ENCODE measurements at regions not wholly inside any gene's neighbourhood (a gene's known extent, or its start where the extent isn't known, plus 50 kb on each side); places are given as distances from the start of the nearest gene placed in this dataset.

DNA sequence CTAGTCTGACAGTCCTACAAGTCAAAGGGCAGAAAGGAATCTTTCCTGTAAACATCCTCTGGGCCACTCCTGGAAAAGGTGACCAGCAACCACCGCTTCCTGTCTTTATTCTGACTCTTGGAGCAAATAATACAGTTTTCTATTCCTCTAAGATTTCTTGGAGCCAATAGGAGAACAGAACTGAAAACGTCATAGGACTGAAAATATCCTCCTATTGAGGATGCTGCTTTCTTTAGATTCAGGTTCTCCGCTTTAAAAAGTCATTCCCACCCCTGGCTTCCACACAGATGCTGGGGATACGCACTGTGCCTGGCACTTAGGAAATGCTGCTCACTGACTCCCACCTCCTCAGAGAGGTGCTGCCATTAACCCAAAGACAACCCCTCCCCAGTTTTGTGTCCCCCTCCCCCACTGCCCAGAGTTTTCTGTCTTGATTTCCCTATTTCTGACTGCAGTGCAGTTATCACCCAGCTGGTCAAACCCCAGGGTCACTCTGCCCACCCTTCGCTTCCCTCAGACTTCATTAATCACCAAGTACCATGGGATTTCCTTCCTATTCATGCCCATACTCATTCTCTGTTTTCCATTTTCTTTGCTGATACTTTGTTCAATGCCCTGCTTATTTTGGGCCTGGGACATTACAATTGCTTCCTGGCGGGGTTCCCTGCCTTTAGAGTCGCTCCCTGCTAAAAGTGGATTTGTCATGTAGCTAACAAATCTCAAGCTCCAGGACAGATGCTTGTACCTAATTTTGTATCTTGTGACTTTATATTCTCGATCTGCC lies 82.1 kb upstream of the ARHGAP29 start:
- Mint-ChIP-seq H3K4me1 (no peaks in the 10 kb centered on the region), H3K27ac (no peak overlapping the region), H3K36me3 (ENCODE audit: low read depth) (no peaks in the 10 kb centered on the region), H3K27me3 (no peaks in the 10 kb centered on the region), H3K4me3 (no peak overlapping the region), H3K9me3 (no peaks in the 10 kb centered on the region)
- CTCF ChIA-PET, result no interaction called here
- POLR2A ChIA-PET, result no interaction called here
- no peak for DNase-seq

DNA sequence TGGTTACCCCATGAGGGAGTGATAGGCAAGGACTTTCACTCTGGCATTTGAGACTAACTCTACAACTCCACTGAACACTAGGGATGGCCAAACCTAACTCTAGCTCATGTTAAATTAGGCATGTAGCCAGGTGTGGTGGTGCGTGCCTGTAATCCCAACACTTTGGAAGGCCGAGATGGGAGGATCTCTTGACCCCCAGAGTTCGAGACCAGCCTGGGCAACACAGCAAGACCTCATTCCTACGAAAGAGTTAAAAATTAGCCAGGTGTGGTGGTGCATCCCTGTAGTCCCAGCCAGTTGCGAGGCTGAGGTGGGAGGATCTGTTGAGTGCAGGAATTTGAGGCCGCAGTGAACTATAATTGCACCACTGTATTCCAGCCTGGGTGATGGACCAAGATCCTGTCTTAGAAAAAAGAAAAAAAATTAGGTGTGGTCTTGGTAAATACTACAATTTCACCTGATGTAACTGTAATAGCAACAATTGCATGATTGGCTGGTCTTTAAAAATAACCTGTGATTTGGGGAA lies 81.2 kb upstream of the ARHGAP29 start:
- DNase-seq, result no peak
- CTCF ChIA-PET, result no interaction called here
- no peak overlapping the region for H3K4me3 Mint-ChIP-seq
- no peaks in the 10 kb centered on the region for H3K36me3 Mint-ChIP-seq (ENCODE audit: low read depth)
- POLR2A ChIA-PET, result interaction anchor here (0.6 kb wide), 1 partner anchor 176 kb away, joined by 3 read pairs; no protein-coding TSS in a partner anchor
- H3K4me1 Mint-ChIP-seq, result no peaks in the 10 kb centered on the region
- H3K27me3 Mint-ChIP-seq, result peaks cover 1% of the 10 kb centered on the region
- no peak overlapping the region for H3K27ac Mint-ChIP-seq
- no peaks in the 10 kb centered on the region for H3K9me3 Mint-ChIP-seq

DNA sequence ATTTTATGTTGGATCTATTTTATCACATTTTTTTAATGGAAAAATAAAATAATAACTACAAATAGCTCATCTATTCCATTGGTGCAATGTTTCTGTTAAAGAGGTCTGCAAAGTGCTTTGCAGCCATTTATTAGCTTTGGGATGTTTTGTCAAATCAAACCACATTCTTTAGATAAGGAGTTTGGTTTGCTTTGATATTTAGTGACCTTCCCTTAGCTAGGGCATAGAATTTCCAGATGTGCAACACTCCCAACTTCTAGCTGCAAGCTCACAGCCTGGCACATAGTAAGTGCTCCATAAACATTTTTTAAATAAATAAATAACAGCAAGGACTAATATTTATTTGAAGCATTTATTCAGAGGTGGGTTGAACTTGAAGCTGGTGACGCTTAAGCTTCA lies 80.4 kb upstream of the ARHGAP29 start:
- no peaks in the 10 kb centered on the region for H3K4me1 Mint-ChIP-seq
- POLR2A ChIA-PET, result interaction anchor here (0.6 kb wide), 1 partner anchor 177 kb away, joined by 3 read pairs; no protein-coding TSS in a partner anchor
- H3K36me3 Mint-ChIP-seq (ENCODE audit: low read depth), result no peaks in the 10 kb centered on the region
- peaks cover 1% of the 10 kb centered on the region for H3K27me3 Mint-ChIP-seq
- H3K4me3 Mint-ChIP-seq, result no peak overlapping the region
- CTCF ChIA-PET, result no interaction called here
- no peak overlapping the region for H3K27ac Mint-ChIP-seq
- no peak for DNase-seq
- no peaks in the 10 kb centered on the region for H3K9me3 Mint-ChIP-seq

DNA sequence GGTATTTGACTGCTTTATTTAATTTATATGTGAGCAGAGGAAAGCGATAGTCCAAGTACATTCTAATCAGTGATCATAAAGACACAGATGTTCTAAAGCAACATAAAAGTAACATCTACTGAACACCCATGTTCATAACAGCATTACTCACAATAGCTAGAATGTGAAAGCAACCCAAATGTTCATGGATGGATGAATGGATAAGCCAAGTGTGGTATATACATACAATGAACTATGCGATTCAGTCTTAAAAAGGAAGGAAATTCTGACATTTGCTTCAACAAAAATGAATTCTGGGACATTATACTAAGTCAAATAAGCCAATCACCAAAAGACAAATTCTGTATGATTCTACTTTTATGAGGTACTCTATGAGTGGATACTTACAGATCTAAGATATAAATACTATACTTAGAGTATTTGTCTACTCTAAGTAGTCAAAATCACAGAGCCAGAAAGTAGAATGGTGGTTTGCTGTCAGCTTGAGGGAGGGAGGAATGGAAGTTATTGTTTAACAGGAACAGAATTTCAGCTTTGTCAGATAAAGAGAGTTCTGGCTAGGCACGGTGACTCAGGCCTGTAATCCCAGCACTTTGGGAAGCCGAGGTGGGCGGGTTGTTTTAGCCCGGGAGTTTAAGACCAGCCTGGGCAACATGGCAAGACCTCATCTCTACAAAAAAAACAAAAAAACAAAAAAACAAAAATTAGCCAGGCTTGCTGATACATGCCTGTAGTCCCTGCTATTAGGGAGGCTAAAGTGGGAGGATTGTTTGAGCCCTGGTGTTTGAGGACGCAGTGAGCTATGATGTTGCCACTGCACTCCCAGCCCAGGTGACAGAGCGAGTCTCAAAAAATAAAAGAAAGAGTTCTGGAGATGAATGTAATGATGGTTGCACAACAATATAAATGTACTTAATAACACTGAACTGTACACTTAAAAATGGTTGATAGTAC lies 79.7 kb upstream of the ARHGAP29 start:
- ChIA-PET CTCF (no interaction called here), POLR2A (no interaction called here)
- H3K4me1 Mint-ChIP-seq, result no peaks in the 10 kb centered on the region
- H3K4me3 Mint-ChIP-seq, result no peak overlapping the region
- H3K27ac Mint-ChIP-seq, result no peak overlapping the region
- no peak for DNase-seq
- H3K27me3 Mint-ChIP-seq, result peaks cover 1% of the 10 kb centered on the region
- no peaks in the 10 kb centered on the region for H3K36me3 Mint-ChIP-seq (ENCODE audit: low read depth)
- no peaks in the 10 kb centered on the region for H3K9me3 Mint-ChIP-seq

DNA sequence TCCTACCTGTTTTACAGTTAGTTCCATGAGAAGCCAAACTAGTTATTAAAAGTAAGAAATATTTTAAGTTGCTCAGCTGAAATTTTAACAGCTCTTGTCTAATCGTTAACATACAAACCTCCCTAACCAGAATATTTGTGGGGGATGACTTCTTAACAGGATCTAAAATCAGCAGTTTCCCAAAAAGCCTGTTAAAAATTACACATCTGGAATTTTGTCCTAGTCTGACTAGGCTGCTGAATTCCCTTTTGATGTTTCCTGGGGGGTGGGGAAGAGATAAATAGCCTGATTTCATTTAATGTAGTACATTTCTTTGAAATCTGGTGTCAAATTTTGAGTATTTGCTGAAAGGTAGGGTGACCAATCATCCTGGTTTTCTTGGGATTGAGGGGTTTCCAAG lies 78.8 kb upstream of the ARHGAP29 start:
- no peaks in the 10 kb centered on the region for H3K9me3 Mint-ChIP-seq
- CTCF ChIA-PET, result no interaction called here
- H3K27me3 Mint-ChIP-seq, result peaks cover 1% of the 10 kb centered on the region
- H3K27ac Mint-ChIP-seq, result no peak overlapping the region
- POLR2A ChIA-PET, result no interaction called here
- no peak overlapping the region for H3K4me3 Mint-ChIP-seq
- no peak for DNase-seq
- H3K4me1 Mint-ChIP-seq, result no peaks in the 10 kb centered on the region
- no peaks in the 10 kb centered on the region for H3K36me3 Mint-ChIP-seq (ENCODE audit: low read depth)

DNA sequence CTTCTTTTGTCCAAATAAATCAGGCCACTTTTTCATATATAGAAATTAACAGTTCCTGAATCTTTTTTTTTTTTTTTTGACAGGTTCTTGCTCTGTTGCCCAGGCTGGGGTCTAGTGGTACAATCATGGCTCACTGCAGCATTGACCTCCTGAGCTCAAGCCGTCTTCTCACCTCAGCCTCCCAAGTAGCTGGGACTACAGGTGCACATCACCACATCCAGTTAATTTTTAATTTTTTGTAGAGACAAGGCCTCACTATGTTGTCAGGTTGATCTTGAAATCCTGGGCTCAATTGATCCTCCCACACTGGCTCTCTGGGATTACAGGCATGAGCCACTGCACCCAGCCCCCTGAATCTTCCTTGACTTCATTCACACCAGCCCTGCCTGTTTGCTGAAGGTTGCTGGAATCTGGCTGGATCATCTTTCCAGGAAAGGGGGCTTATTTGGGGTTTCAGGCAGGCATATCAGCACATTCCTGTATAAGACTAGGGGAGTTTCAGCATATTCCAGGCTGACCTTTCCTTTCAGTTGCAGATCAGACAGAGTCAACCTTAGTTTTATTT lies 78.2 kb upstream of the ARHGAP29 start:
- no peaks in the 10 kb centered on the region for H3K36me3 Mint-ChIP-seq (ENCODE audit: low read depth)

DNA sequence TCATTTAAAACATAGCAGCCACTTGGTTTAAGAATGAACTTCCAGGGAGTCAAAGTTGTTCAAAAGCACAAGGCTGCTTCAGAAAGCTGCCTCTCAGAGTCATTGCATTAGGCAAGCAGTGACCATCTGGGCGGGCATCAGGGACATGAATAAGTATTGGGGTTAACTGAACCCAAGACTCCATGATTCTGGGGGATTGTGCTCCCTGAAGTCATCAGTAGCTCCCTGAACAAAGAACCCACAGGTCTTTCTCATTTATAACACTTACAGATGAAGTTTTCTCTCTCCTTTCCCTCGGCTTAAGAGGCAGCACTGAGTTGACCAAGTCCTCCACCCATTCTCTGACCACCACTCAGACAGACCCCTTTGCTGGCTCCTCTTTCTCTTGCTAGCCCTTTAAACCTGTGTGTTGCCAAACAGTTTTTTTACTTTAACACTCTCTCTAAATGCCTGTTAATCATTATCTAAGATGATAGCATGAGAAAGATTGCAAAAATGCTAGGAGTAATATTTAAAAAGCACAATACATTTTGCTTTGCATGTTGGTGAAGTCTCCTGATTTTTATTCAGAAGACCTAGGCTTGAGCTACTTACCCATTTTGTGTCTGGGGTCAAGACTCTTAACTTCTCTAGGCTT lies 77.0 kb upstream of the ARHGAP29 start:
- H3K27ac Mint-ChIP-seq, result no peak overlapping the region
- H3K4me3 Mint-ChIP-seq, result no peak overlapping the region
- CTCF ChIA-PET, result interaction anchor here (0.6 kb wide), 1 partner anchor 20 kb away, joined by 3 read pairs; no protein-coding TSS in a partner anchor
- POLR2A ChIA-PET, result no interaction called here
- no peak for DNase-seq
- no peaks in the 10 kb centered on the region for H3K36me3 Mint-ChIP-seq (ENCODE audit: low read depth)
- peaks cover 1% of the 10 kb centered on the region for H3K27me3 Mint-ChIP-seq
- H3K9me3 Mint-ChIP-seq, result no peaks in the 10 kb centered on the region
- H3K4me1 Mint-ChIP-seq, result no peaks in the 10 kb centered on the region

More for the DNA sequence above, 78.2 kb upstream of the ARHGAP29 start:
- H3K27me3 Mint-ChIP-seq, result peaks cover 1% of the 10 kb centered on the region
- H3K27ac Mint-ChIP-seq, result no peak overlapping the region
- no peaks in the 10 kb centered on the region for H3K4me1 Mint-ChIP-seq
- POLR2A ChIA-PET, result interaction anchor here (0.6 kb wide), 1 partner anchor 76 kb away, joined by 3 read pairs; no protein-coding TSS in a partner anchor
- DNase-seq, result no peak
- no peak overlapping the region for H3K4me3 Mint-ChIP-seq
- CTCF ChIA-PET, result no interaction called here
- H3K9me3 Mint-ChIP-seq, result no peaks in the 10 kb centered on the region

DNA sequence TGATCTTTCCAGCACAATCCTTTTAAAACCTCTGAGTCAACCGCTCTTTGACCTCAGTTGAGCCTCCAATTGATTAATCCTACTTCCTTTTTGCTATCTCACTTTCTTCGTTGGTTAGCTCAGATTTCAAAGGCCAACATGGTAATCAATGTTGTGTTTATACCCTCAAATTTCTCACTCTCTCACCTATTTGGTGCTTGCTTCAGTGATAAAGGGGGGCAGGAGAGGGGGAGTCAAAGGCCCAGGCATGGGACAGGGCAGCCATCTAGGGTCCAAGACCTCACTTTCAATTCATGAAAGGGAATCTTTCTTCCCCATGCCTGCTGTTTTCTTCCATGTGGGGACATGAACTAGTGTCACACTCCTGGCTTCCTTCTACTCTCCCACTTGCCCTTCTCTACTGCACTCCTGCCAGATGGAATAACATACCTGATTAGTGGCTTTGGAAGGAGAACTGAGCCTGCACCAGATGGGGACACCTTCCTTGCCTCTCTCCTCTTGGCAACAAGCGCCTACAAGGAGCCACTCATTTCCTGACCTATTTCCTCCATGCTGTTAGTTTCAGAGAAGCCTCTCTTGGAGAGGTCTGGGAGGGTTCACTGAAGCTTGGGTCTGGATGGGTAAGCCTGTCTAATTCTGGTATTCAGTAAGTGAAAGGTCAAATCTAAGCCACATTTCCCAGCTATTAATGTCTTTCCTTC lies 73.3 kb upstream of the ARHGAP29 start:
- no peaks in the 10 kb centered on the region for H3K36me3 Mint-ChIP-seq (ENCODE audit: low read depth)
- CTCF ChIA-PET, result no interaction called here
- no peak overlapping the region for H3K4me3 Mint-ChIP-seq
- no peaks in the 10 kb centered on the region for H3K4me1 Mint-ChIP-seq
- no peak for DNase-seq
- no peaks in the 10 kb centered on the region for H3K9me3 Mint-ChIP-seq
- POLR2A ChIA-PET, result no interaction called here
- H3K27ac Mint-ChIP-seq, result no peak overlapping the region
- peaks cover 9% of the 10 kb centered on the region for H3K27me3 Mint-ChIP-seq

DNA sequence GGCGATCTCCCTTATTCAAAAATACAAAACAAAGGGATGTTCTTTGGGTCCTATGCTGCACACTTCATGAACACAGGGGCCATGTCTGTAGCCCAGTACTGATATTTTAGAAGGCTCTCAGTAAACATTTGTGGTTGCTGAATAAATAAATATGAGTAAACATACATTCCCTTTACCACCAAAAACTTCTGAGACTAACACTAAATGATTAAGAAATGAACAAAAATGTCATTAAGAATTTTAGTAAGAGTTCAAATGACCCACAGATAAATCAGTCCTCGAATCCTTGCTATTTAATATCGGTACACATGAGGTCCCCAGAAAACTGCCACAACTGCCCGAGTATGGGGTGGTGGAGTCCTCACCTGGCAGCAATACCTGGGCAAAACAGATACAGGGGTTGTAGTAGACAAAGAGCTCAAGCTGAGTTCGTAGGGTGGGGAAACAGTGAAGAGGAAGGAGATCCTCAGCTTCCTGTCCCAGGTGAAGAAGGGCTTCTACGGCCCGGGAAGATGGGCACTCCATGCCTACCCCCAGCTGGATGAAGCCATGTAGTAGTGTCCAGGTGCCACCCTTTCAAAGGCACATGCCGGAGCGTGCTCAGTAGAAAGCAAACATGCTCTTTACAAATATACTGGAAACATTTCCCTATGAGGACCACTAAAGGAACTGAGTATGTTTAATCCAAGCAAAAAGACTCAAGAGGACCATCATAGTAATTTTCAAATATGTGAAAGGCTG lies 72.6 kb upstream of the ARHGAP29 start:
- peaks cover 9% of the 10 kb centered on the region for H3K27me3 Mint-ChIP-seq
- no peaks in the 10 kb centered on the region for H3K36me3 Mint-ChIP-seq (ENCODE audit: low read depth)
- no peak overlapping the region for H3K27ac Mint-ChIP-seq
- CTCF ChIA-PET, result no interaction called here
- no peak overlapping the region for H3K4me3 Mint-ChIP-seq
- POLR2A ChIA-PET, result no interaction called here
- H3K4me1 Mint-ChIP-seq, result no peaks in the 10 kb centered on the region
- no peaks in the 10 kb centered on the region for H3K9me3 Mint-ChIP-seq
- DNase-seq, result no peak

DNA sequence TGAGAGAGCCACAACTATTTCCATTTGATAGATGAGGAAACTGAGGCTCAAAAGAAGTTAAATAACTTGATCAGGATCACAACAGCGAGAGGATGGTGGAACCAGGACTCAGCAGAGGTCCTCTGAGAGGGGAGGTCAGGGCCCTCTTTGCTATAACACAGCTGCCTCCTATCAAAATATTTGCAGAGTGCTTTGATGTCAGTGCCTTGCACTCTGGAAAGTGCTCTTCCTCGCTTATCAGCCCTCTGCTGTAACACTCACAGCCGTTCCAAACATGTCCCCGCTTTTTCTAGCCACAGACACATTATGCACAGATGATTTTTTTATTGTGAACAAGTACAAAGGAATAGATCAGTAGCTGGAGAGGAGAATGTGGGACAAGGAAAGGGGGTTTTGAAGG lies 71.8 kb upstream of the ARHGAP29 start:
- Mint-ChIP-seq H3K36me3 (ENCODE audit: low read depth) (no peaks in the 10 kb centered on the region), H3K27ac (no peak overlapping the region), H3K9me3 (no peaks in the 10 kb centered on the region), H3K4me3 (no peak overlapping the region), H3K4me1 (no peaks in the 10 kb centered on the region), H3K27me3 (peaks cover 8% of the 10 kb centered on the region)
- ChIA-PET POLR2A (no interaction called here), CTCF (no interaction called here)
- DNase-seq, result no peak

DNA sequence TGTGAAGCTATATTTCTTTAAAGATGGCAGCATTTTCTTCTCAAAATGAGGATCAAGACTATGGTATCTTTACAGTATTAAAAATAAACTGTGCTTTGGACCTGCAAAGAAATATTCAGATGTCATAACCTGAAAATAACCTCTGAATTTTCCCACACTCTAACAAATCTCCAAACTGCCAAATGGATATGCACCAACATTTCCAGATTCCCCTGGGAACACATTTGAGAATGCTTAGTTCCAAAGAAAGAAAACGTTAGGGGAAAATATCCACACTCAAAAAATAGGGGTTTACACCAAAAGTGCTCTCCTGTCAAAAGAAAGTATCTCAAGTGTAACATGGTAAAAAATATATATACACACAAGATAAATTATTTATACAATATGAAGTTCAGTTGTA lies 69.1 kb upstream of the ARHGAP29 start:
- ChIA-PET CTCF (interaction anchor here (1.2 kb wide), 1 partner anchor 28 kb away, joined by 3 read pairs; no protein-coding TSS in a partner anchor), POLR2A (no interaction called here)
- Mint-ChIP-seq H3K36me3 (ENCODE audit: low read depth) (no peaks in the 10 kb centered on the region), H3K9me3 (no peaks in the 10 kb centered on the region), H3K4me1 (no peaks in the 10 kb centered on the region), H3K27ac (no peak overlapping the region), H3K4me3 (no peak overlapping the region), H3K27me3 (peaks cover 8% of the 10 kb centered on the region)
- DNase-seq, result no peak

DNA sequence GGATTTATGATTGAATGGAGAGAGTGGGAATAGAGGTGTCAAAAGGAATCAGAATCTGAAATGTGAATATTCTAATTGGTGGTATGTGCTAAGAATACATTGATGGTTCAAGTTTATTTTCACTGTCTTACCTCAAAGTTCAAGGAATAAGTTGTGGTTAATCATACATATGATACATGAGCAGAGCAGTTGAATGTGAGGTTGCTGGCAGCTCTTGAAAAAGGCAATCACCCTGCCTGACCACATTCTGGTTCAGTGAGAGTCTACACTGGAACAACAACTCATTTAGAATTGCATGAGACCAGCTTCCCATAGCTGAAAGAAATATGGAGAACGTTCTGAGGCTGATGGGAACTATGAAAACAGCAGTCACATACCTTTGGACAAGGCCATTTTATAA lies 68.3 kb upstream of the ARHGAP29 start:
- H3K27ac Mint-ChIP-seq, result no peak overlapping the region
- no peak for DNase-seq
- H3K4me3 Mint-ChIP-seq, result no peak overlapping the region
- POLR2A ChIA-PET, result no interaction called here
- H3K9me3 Mint-ChIP-seq, result no peaks in the 10 kb centered on the region
- peaks cover 8% of the 10 kb centered on the region for H3K27me3 Mint-ChIP-seq
- no peaks in the 10 kb centered on the region for H3K4me1 Mint-ChIP-seq
- no peaks in the 10 kb centered on the region for H3K36me3 Mint-ChIP-seq (ENCODE audit: low read depth)
- CTCF ChIA-PET, result interaction anchor here (1.2 kb wide), 1 partner anchor 27 kb away, joined by 3 read pairs; no protein-coding TSS in a partner anchor

Measured in activated CD4-positive, alpha-beta memory T cell treated with anti-CD3 and anti-CD28 coated beads, Interleukin-2, amount 10 ng/mL, durations not matched to agents 7 days and 5 days (primary cell).